Mesenchymal stem cell (in vitro differentiated cells and primary cell): ENCODE measurements at regions not wholly inside any gene's neighbourhood (a gene's known extent, or its start where the extent isn't known, plus 50 kb on each side); places are given as distances from the start of the nearest gene placed in this dataset.
"Not testable (repeated sequence)": the region's sequence is repeated elsewhere in the genome, so short reads cannot be mapped to it uniquely, and the experiment has no call there.

Experiments
- DNase-seq: peaks from one replicate; pipeline ENCODE4 v3.0.0-alpha.2; 2013
- H2AFZ ChIP-seq: one replicate; pipeline ENCODE4 v1.6.1; 2013; ENCODE audit warnings: low read depth, mild to moderate bottlenecking, control low read depth, inconsistent platforms, low read length, moderate library complexity
- H2AK5ac ChIP-seq: 2 replicates; pipeline ENCODE4 v1.6.1; 2013; ENCODE audit warnings: low read length, moderate library complexity, mild to moderate bottlenecking, inconsistent platforms; ENCODE audit not compliant: severe bottlenecking
- H2BK120ac ChIP-seq: one replicate; pipeline ENCODE4 v1.6.1; 2013; ENCODE audit warnings: low read depth, mild to moderate bottlenecking, inconsistent platforms, low read length, moderate library complexity
- H2BK12ac ChIP-seq, 2 experiments: one replicate each; pipeline ENCODE4 v1.6.1; 2013; ENCODE audit warnings: inconsistent platforms in 2 of 2, low read length in 2 of 2, mild to moderate bottlenecking in 2 of 2, moderate library complexity in 2 of 2, control low read depth in 1 of 2
- H2BK15ac ChIP-seq: one replicate; pipeline ENCODE4 v1.6.1; 2013; ENCODE audit warnings: mild to moderate bottlenecking, low read depth, inconsistent platforms; ENCODE audit not compliant: poor library complexity, severe bottlenecking
- H2BK5ac ChIP-seq: 2 replicates; pipeline ENCODE4 v1.6.1; 2013; ENCODE audit warnings: low read depth, mild to moderate bottlenecking, low read length, control low read depth, inconsistent platforms; ENCODE audit not compliant: poor library complexity, severe bottlenecking
- H3K14ac ChIP-seq, 2 experiments: one replicate each; pipeline ENCODE4 v1.6.1; 2013; ENCODE audit warnings: inconsistent platforms in 2 of 2, low read length in 2 of 2, control low read depth in 1 of 2, mild to moderate bottlenecking in 1 of 2, moderate library complexity in 1 of 2
- H3K18ac ChIP-seq, 2 experiments: one replicate each; pipeline ENCODE4 v1.6.1; 2013; ENCODE audit warnings: inconsistent platforms in 2 of 2, low read length in 2 of 2, control low read depth in 1 of 2, low read depth in 1 of 2, mild to moderate bottlenecking in 1 of 2
- H3K23ac ChIP-seq, 2 experiments: one replicate each; pipeline ENCODE4 v1.6.1; 2013; ENCODE audit warnings: inconsistent platforms in 2 of 2, low read length in 2 of 2, mild to moderate bottlenecking in 2 of 2, moderate library complexity in 2 of 2, control low read depth in 1 of 2
- H3K27ac ChIP-seq: 2 replicates; pipeline ENCODE4 v1.5.1; 2013; ENCODE audit warnings: mild to moderate bottlenecking, moderate library complexity, low read length, control low read depth, inconsistent platforms; ENCODE audit not compliant: poor library complexity, severe bottlenecking
- H3K27me3 ChIP-seq, 2 experiments: 2 replicates each; pipeline versions ENCODE4 v1.6.1 to v1.7.0; 2013; ENCODE audit warnings: low read length in 2 of 2, mild to moderate bottlenecking in 2 of 2, moderate library complexity in 2 of 2, control low read depth in 1 of 2, inconsistent platforms in 1 of 2; ENCODE audit not compliant: control insufficient read depth in 1 of 2, insufficient read depth in 1 of 2
- H3K36me3 ChIP-seq, 2 experiments: 2 replicates each; pipeline versions ENCODE4 v1.6.1 to v1.7.0; 2013; ENCODE audit warnings: low read length in 2 of 2, control low read depth in 1 of 2, inconsistent platforms in 1 of 2, low read depth in 1 of 2, mild to moderate bottlenecking in 1 of 2; ENCODE audit not compliant: insufficient read depth in 2 of 2, control insufficient read depth in 1 of 2
- H3K4ac ChIP-seq, 2 experiments: one replicate each; pipeline ENCODE4 v1.6.1; 2013; ENCODE audit warnings: inconsistent platforms in 2 of 2, low read length in 2 of 2, mild to moderate bottlenecking in 2 of 2, moderate library complexity in 2 of 2, control low read depth in 1 of 2, low read depth in 1 of 2
- H3K4me1 ChIP-seq: 2 replicates; pipeline ENCODE4 v1.6.1; 2013; ENCODE audit warnings: low read depth, low read length, control low read depth; ENCODE audit not compliant: control insufficient read depth, insufficient read depth
- H3K4me2 ChIP-seq: 2 replicates; pipeline ENCODE4 v1.6.1; 2013; ENCODE audit warnings: low read length, mild to moderate bottlenecking, inconsistent platforms; ENCODE audit not compliant: poor library complexity, severe bottlenecking
- H3K4me3 ChIP-seq, 2 experiments: 2 replicates each; pipeline versions ENCODE4 v1.5.1 to v1.7.0; 2013; ENCODE audit warnings: low read length in 2 of 2, mild to moderate bottlenecking in 2 of 2, control low read depth in 1 of 2, low read depth in 1 of 2; ENCODE audit not compliant: insufficient read depth in 1 of 2
- H3K79me1 ChIP-seq: replicated peaks from 2 replicates; pipeline ENCODE4 v1.6.1; 2013; ENCODE audit warnings: mild to moderate bottlenecking, control low read depth, low read length, inconsistent platforms; ENCODE audit not compliant: poor library complexity, severe bottlenecking
- H3K9ac ChIP-seq: 2 replicates; pipeline ENCODE4 v1.7.0; 2013; ENCODE audit warnings: mild to moderate bottlenecking, low read length, moderate library complexity
- H3K9me3 ChIP-seq: 2 replicates; pipeline ENCODE4 v1.7.0; 2013; ENCODE audit warnings: mild to moderate bottlenecking, low read length; ENCODE audit not compliant: control insufficient read depth
- H4K8ac ChIP-seq: one replicate; pipeline ENCODE4 v1.6.1; 2013; ENCODE audit warnings: inconsistent platforms, mild to moderate bottlenecking, low read length, moderate library complexity
- H4K91ac ChIP-seq: one replicate; pipeline ENCODE4 v1.6.1; 2013; ENCODE audit warnings: mild to moderate bottlenecking, low read length, inconsistent platforms
- WGBS: methylation state at CpG from one replicate; pipeline ENCODE4 v1.1.7; 2013; ENCODE audit warnings: mixed read lengths; 5-methylcytosine and 5-hydroxymethylcytosine counted together

DNA sequence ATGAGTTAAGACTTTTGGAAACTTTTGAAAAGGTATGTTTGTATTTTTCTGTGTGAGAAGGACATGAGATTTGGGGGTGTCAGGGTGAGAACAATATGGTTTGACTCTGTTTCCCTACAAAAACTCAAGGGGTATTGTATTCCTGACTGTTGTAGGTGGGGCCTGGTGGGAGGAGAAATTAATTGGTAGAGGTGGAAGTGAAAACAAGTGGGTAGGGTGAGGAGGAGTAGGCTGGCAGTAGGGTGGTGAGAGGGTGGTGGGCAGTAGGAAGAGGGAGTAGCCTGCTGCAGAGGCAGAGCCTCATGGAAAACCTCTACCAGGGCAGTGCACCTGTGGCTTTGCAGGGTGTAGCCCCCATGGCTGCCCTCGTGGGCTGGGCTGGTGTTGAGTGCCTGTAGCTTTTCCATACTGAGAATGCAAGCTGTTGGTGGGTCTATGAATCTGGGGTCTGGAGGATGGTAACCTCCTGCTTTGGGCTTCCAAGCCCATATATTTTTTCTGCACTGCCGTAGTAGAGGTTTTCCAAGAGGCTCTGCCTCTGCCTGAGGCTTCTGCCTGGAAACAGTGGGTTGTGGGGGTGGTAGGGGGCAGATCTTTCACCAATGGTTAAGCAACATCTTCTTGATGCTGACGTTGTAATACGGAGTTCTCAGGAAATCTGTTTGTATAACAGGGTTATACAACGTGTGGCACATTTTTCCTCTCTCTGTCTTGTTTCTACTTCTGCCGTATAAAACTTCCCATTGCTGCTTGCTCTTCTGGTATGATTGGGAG is 133.6 kb upstream of the ZNF519 start:
- not testable (repeated sequence) for H2BK15ac ChIP-seq, H2AFZ ChIP-seq, H4K8ac ChIP-seq, H3K27me3 ChIP-seq, H4K91ac ChIP-seq, H3K4me3 ChIP-seq, H3K14ac ChIP-seq, H2BK120ac ChIP-seq, H3K4me2 ChIP-seq, H3K4ac ChIP-seq, H3K79me1 ChIP-seq, H2BK5ac ChIP-seq, H3K4me1 ChIP-seq, H3K23ac ChIP-seq, H2AK5ac ChIP-seq, H3K9me3 ChIP-seq, DNase-seq, H3K9ac ChIP-seq, H2BK12ac ChIP-seq, H3K27ac ChIP-seq, H3K36me3 ChIP-seq, H3K18ac ChIP-seq
- 47% methylated on average over 6 of the region's 6 CpGs for WGBS

GRCh38 chr18:14262786-14263185 is 130.6 kb upstream of the ZNF519 start:
- not testable (repeated sequence) for H4K91ac ChIP-seq, H3K4me2 ChIP-seq, H2AFZ ChIP-seq, H3K9me3 ChIP-seq, H3K23ac ChIP-seq, H3K18ac ChIP-seq, H2AK5ac ChIP-seq, H3K27ac ChIP-seq, DNase-seq, H3K4ac ChIP-seq, H3K27me3 ChIP-seq, H4K8ac ChIP-seq, H3K14ac ChIP-seq, H2BK12ac ChIP-seq, H3K4me1 ChIP-seq, H3K4me3 ChIP-seq, H2BK5ac ChIP-seq, H3K79me1 ChIP-seq, H3K36me3 ChIP-seq, H2BK15ac ChIP-seq, H2BK120ac ChIP-seq, H3K9ac ChIP-seq
- WGBS, result 65% methylated on average over 2 of the region's 3 CpGs

- H3K4ac ChIP-seq, DNase-seq, H2BK120ac ChIP-seq, H2BK5ac ChIP-seq, H3K9me3 ChIP-seq, H3K18ac ChIP-seq, H3K9ac ChIP-seq, H3K23ac ChIP-seq, H3K79me1 ChIP-seq, H2BK12ac ChIP-seq, H4K8ac ChIP-seq, H3K4me2 ChIP-seq, H2BK15ac ChIP-seq, H2AK5ac ChIP-seq, H4K91ac ChIP-seq, H2AFZ ChIP-seq, H3K4me3 ChIP-seq, H3K27ac ChIP-seq, H3K14ac ChIP-seq, H3K27me3 ChIP-seq, H3K4me1 ChIP-seq, H3K36me3 ChIP-seq: not testable (repeated sequence)
- WGBS, result 60% methylated on average over 4 of the region's 5 CpGs
Measured at GRCh38 chr18:14250084-14250677, 117.9 kb upstream of the ZNF519 start.

DNA sequence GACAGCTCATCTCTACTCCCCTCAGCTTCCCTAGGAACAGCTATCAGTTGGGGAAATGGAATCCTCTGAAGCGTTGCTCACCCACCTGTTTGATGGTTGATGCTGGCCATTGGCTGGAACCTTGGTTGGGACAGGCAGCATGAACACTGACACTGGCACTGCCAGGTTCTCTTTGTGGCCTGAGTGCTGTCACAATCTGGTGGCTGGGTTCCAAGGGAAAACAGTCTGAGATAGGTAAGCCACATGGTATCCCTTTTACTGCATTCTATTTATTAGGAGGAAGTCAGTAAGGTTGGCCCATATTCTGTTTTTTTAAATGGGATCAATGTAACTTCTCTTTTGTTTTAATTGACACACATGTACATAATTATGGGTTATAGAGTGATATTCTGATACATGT is 107.0 kb upstream of the ZNF519 start:
- H3K27ac ChIP-seq, H3K27me3 ChIP-seq, H3K9ac ChIP-seq, H3K4me3 ChIP-seq, H3K23ac ChIP-seq, H3K36me3 ChIP-seq, H2BK5ac ChIP-seq, H3K4me2 ChIP-seq, DNase-seq, H4K8ac ChIP-seq, H2BK12ac ChIP-seq, H3K14ac ChIP-seq, H2AK5ac ChIP-seq, H3K4me1 ChIP-seq, H2BK120ac ChIP-seq, H3K4ac ChIP-seq, H2AFZ ChIP-seq, H3K18ac ChIP-seq, H4K91ac ChIP-seq, H2BK15ac ChIP-seq, H3K9me3 ChIP-seq, H3K79me1 ChIP-seq: not testable (repeated sequence)
- 33% methylated on average over 1 of the region's 1 CpG for whole genome bisulfite sequencing
